HG03521 (cell line): ENCODE measurements at regions not wholly inside any gene's neighbourhood (a gene's known extent, or its start where the extent isn't known, plus 50 kb on each side); places are given as distances from the start of the nearest gene placed in this dataset.
"Not testable (repeated sequence)": the region's sequence is repeated elsewhere in the genome, so short reads cannot be mapped to it uniquely, and the experiment has no call there.

ENCODE experiments used
- ATAC-seq: cut with Tn5 transposase; IDR thresholded peaks from one replicate; pipeline ENCODE4 v1.9.1; 2021; ENCODE audit warnings: mild to moderate bottlenecking, moderate library complexity; ENCODE audit not compliant: unreplicated experiment

- no peak for ATAC-seq
Measured at GRCh38 chr4:34372815-34373214, 1871.5 kb downstream of the ARAP2 start.

GRCh38 chr4:34373456-34373855 lies 1870.9 kb downstream of the ARAP2 start:
- no peak for ATAC-seq

GRCh38 chr4:34412233-34412632 lies 1832.1 kb downstream of the ARAP2 start:
- no peak for ATAC-seq

- ATAC-seq, result no peak
Measured at GRCh38 chr4:34412911-34413310, 1831.4 kb downstream of the ARAP2 start.

GRCh38 chr4:34417160-34417559 lies 1827.2 kb downstream of the ARAP2 start:
- no peak for ATAC-seq

- ATAC-seq, result no peak
Measured at GRCh38 chr4:34419871-34420270, 1824.4 kb downstream of the ARAP2 start.

- no peak for ATAC-seq
Measured at GRCh38 chr4:34422472-34423175, 1821.7 kb downstream of the ARAP2 start.

- no peak for ATAC-seq
Measured at GRCh38 chr4:34432706-34433105, 1811.6 kb downstream of the ARAP2 start.

GRCh38 chr4:34434377-34434776 lies 1809.9 kb downstream of the ARAP2 start:
- not testable (repeated sequence) for ATAC-seq

GRCh38 chr4:34464196-34464595 lies 1780.1 kb downstream of the ARAP2 start:
- no peak for ATAC-seq

- no peak for ATAC-seq
Measured at GRCh38 chr4:34466411-34466810, 1777.9 kb downstream of the ARAP2 start.

GRCh38 chr4:34469516-34469915 lies 1774.8 kb downstream of the ARAP2 start:
- ATAC-seq, result no peak

- ATAC-seq, result no peak
Measured at GRCh38 chr4:34485252-34485651, 1759.1 kb downstream of the ARAP2 start.

- no peak for ATAC-seq
Measured at GRCh38 chr4:34486461-34487363, 1757.6 kb downstream of the ARAP2 start.

GRCh38 chr4:34492414-34492813 lies 1751.9 kb downstream of the ARAP2 start:
- no peak for ATAC-seq

- no peak for ATAC-seq
Measured at GRCh38 chr4:34502086-34502485, 1742.2 kb downstream of the ARAP2 start.

GRCh38 chr4:34504731-34505130 lies 1739.6 kb downstream of the ARAP2 start:
- ATAC-seq, result not testable (repeated sequence)

GRCh38 chr4:34506511-34507092 lies 1737.7 kb downstream of the ARAP2 start:
- not testable (repeated sequence) for ATAC-seq

- no peak for ATAC-seq
Measured at GRCh38 chr4:34512616-34513015, 1731.7 kb downstream of the ARAP2 start.

GRCh38 chr4:34516524-34516923 lies 1727.8 kb downstream of the ARAP2 start:
- no peak for ATAC-seq

GRCh38 chr4:34534916-34535315 lies 1709.4 kb downstream of the ARAP2 start:
- ATAC-seq, result no peak

- no peak for ATAC-seq
Measured at GRCh38 chr4:34566091-34566490, 1678.2 kb downstream of the ARAP2 start.
